ENCODE measurements at regions not wholly inside any gene's neighbourhood (a gene's known extent, or its start where the extent isn't known, plus 50 kb on each side); places are given as distances from the start of the nearest gene placed in this dataset.

DNA sequence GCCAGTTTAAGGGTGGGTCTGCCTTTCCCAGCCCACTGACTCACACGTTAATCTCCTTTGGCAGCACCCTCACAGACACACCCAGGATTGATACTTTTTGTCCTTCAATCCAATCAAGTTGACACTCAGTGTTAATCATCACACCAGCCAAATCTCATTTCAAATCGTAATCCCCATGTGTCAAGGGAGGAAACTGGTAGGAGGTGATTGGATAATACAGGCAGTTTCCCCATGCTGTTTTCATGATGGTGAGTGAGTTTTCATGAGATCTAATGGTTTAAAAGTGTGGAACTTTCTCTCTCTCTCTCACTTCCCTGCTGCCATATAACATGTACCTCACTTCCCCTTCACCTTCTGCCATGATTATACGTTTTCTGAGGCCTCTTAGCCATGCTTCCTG, 647.2 kb upstream of the FRG1 start:
- no peaks in the 10 kb centered on the region for H3K9me3 ChIP-seq
- H3K27me3 ChIP-seq, result no peaks in the 10 kb centered on the region
- no peak overlapping the region for H3K4me3 ChIP-seq (ENCODE audit: low read depth in 1 of 2, low read length in 1 of 2)
- H3K4me1 ChIP-seq (ENCODE audit: control insufficient read depth in 1 of 2, insufficient read depth in 1 of 2, low read depth in 1 of 2, low read length in 1 of 2), result no peaks in the 10 kb centered on the region
- TF ChIP-seq, protein P1, sequence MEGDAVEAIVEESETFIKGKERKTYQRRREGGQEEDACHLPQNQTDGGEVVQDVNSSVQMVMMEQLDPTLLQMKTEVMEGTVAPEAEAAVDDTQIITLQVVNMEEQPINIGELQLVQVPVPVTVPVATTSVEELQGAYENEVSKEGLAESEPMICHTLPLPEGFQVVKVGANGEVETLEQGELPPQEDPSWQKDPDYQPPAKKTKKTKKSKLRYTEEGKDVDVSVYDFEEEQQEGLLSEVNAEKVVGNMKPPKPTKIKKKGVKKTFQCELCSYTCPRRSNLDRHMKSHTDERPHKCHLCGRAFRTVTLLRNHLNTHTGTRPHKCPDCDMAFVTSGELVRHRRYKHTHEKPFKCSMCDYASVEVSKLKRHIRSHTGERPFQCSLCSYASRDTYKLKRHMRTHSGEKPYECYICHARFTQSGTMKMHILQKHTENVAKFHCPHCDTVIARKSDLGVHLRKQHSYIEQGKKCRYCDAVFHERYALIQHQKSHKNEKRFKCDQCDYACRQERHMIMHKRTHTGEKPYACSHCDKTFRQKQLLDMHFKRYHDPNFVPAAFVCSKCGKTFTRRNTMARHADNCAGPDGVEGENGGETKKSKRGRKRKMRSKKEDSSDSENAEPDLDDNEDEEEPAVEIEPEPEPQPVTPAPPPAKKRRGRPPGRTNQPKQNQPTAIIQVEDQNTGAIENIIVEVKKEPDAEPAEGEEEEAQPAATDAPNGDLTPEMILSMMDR (IDR thresholded peaks at IDR 0.05), result no peak
- H3K27ac ChIP-seq, result no peak overlapping the region
- H3K36me3 ChIP-seq, result no peaks in the 10 kb centered on the region

DNA sequence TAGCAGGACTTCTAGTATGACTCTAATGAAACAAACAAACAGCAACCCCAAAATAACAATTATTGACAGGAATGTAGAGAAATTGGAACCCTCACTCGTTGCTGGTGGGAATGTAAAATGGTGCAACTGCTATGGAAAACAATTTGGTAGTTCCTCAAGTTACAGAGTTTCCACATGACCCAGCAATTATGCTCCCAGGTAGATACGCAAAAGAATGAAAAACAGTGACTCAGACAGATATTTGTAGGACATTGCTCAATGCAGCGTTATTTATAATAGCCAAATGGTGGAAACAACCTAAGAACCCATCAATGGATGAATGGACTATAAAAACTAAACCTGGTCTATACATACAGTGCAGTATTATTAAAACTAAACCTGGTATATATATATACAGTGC, 646.1 kb upstream of the FRG1 start:
- Histone ChIP-seq H3K36me3 (no peaks in the 10 kb centered on the region), H3K9me3 (no peaks in the 10 kb centered on the region), H3K4me3 (ENCODE audit: low read depth in 1 of 2, low read length in 1 of 2) (no peak overlapping the region), H3K27me3 (no peaks in the 10 kb centered on the region), H3K27ac (no peak overlapping the region), H3K4me1 (ENCODE audit: control insufficient read depth in 1 of 2, insufficient read depth in 1 of 2, low read depth in 1 of 2, low read length in 1 of 2) (no peaks in the 10 kb centered on the region)
- TF ChIP-seq, protein P1 (IDR thresholded peaks at IDR 0.05), result no peak

DNA sequence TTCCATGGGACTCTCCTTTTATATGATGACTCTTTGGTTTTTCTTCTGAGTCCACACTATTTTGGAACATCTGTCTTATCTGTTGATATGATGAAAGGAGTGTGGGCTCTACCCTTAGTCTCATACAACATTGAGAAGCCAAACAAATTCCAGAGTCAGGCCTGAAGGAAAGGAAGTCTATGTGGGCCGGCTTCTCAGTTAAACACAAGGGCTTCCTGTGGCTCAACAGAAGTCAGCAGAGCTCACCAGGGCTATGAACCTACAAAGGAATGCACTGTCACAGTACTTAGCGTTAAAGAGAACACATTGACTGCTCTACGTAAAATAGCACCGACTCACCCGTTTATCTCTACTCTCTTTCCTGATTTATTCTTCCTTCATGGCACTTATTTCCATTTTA, 641.0 kb upstream of the FRG1 start:
- Histone ChIP-seq H3K9me3 (no peaks in the 10 kb centered on the region), H3K4me3 (ENCODE audit: low read depth in 1 of 2, low read length in 1 of 2) (no peak overlapping the region), H3K27me3 (no peaks in the 10 kb centered on the region), H3K36me3 (no peaks in the 10 kb centered on the region), H3K4me1 (ENCODE audit: control insufficient read depth in 1 of 2, insufficient read depth in 1 of 2, low read depth in 1 of 2, low read length in 1 of 2) (no peaks in the 10 kb centered on the region), H3K27ac (no peak overlapping the region)
- TF ChIP-seq, protein P1 (IDR thresholded peaks at IDR 0.05), result no peak

DNA sequence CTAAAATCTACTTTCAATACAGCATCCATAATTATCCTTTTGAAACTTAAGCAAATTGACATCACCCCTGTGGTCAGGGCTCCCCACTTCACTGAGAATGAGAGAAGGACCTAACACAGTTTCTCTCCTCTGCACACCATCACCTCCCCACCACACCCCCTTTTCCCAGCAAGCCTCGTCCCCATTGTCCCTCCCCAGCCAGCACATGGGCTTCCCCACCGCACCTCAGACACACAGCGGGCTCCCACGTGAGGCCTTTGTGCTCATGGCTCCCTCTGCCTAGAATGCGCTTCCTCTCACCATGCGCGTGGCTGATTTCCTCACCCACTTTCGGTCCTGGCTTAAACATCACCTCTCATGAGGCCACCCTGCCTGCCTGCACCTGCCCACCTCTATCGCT, 639.0 kb upstream of the FRG1 start:
- TF ChIP-seq, protein P1 (IDR thresholded peaks at IDR 0.05), result no peak
- Histone ChIP-seq H3K9me3 (no peaks in the 10 kb centered on the region), H3K36me3 (no peaks in the 10 kb centered on the region), H3K4me3 (ENCODE audit: low read depth in 1 of 2, low read length in 1 of 2) (no peak overlapping the region), H3K27ac (no peak overlapping the region), H3K4me1 (ENCODE audit: control insufficient read depth in 1 of 2, insufficient read depth in 1 of 2, low read depth in 1 of 2, low read length in 1 of 2) (no peaks in the 10 kb centered on the region), H3K27me3 (no peaks in the 10 kb centered on the region)

DNA sequence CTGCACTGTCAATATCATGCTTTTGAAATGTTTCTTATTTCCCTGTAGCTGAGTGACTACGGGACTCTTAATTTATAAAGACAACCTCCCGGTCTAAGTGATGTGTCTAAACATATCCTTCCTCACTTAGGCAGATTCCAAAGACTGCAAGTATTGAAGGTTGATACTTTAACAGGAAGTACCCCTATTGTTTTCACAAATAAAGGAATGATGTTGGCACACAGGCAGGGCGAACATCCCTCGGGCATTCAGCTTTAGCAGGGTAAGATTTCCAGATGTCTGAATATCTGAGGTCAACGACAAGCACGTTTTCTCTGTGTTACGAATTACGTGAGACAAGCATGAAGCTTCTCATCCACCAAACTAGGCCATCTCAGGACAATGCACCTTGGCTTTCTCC, 638.0 kb upstream of the FRG1 start:
- Histone ChIP-seq H3K27ac (no peak overlapping the region), H3K36me3 (no peaks in the 10 kb centered on the region), H3K4me3 (ENCODE audit: low read depth in 1 of 2, low read length in 1 of 2) (no peak overlapping the region), H3K27me3 (no peaks in the 10 kb centered on the region), H3K4me1 (ENCODE audit: control insufficient read depth in 1 of 2, insufficient read depth in 1 of 2, low read depth in 1 of 2, low read length in 1 of 2) (no peaks in the 10 kb centered on the region), H3K9me3 (no peaks in the 10 kb centered on the region)
- TF ChIP-seq, protein P1 (IDR thresholded peaks at IDR 0.05), result no peak

DNA sequence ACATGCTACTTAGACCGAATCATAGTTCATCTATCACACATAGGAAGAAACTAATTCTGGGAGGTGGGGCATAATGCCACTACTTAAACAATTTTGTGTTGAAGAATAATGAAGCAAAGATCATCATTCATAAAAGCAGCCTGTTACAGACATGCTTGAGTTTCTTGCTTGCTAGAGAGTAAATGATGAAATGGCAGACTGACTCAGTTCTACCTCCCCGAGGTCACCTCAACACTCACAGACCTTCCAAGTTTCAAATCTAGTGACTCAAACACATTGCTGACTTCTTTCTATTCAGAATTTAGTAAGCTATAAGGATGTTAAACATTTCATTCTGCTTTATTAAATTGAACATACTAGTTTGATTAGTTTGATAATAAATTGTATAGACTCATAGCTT, 636.5 kb upstream of the FRG1 start:
- TF ChIP-seq, protein P1 (IDR thresholded peaks at IDR 0.05), result no peak
- Histone ChIP-seq H3K4me3 (ENCODE audit: low read depth in 1 of 2, low read length in 1 of 2) (no peak overlapping the region), H3K9me3 (no peaks in the 10 kb centered on the region), H3K27me3 (no peaks in the 10 kb centered on the region), H3K27ac (no peak overlapping the region), H3K4me1 (ENCODE audit: control insufficient read depth in 1 of 2, insufficient read depth in 1 of 2, low read depth in 1 of 2, low read length in 1 of 2) (no peaks in the 10 kb centered on the region), H3K36me3 (no peaks in the 10 kb centered on the region)

All from neutrophil (primary cell).